SU-DHL-6 (cell line): ENCODE measurements at regions not wholly inside any gene's neighbourhood (a gene's known extent, or its start where the extent isn't known, plus 50 kb on each side); places are given as distances from the start of the nearest gene placed in this dataset.
A peak's percentile ranks its signal among the peaks of the same experiment; 100 is the strongest.

Source experiments
- H2AFZ ChIP-seq: fragments of 200-600 bp; sonication (generic); 2 replicates; pipeline ENCODE4 v1.6.1; 2014; ENCODE audit warnings: low read depth, mild to moderate bottlenecking, moderate library complexity, mixed read lengths, antibody characterized with exemption, low read length; ENCODE audit not compliant: severe bottlenecking
- H3F3A ChIP-seq: fragments of 200-600 bp; shearing (Covaris generic); 2 replicates; pipeline ENCODE4 v1.6.0; 2016; ENCODE audit warnings: antibody characterized with exemption, mild to moderate bottlenecking; ENCODE audit not compliant: insufficient read depth
- H3K27ac ChIP-seq: fragments of 200-600 bp; sonication (generic); 2 replicates; pipeline ENCODE4 v1.5.1; 2016; ENCODE audit warnings: low read depth, mild to moderate bottlenecking, low read length, moderate library complexity, mixed read lengths
- H3K27me3 ChIP-seq: fragments of 200-600 bp; sonication (generic), shearing (Covaris generic); 2 replicates; pipeline ENCODE4 v1.6.0; 2014; ENCODE audit warnings: mild to moderate bottlenecking, low read length
- H3K36me3 ChIP-seq: fragments of 200-600 bp; sonication (generic); 2 replicates; pipeline ENCODE4 v1.6.1; 2014; ENCODE audit warnings: mild to moderate bottlenecking, low read length, mixed read lengths
- H3K4me2 ChIP-seq: fragments of 300-600, 200-600 bp; shearing (Covaris generic), sonication (generic); 2 replicates; pipeline ENCODE4 v1.6.0; 2014; ENCODE audit warnings: low read length, low read depth, mild to moderate bottlenecking; ENCODE audit not compliant: poor library complexity, severe bottlenecking
- H3K4me3 ChIP-seq: fragments of 200-600 bp; sonication (generic); 2 replicates; pipeline ENCODE4 v1.5.1; 2014; ENCODE audit warnings: antibody characterized with exemption, low read length, mild to moderate bottlenecking, mixed read lengths; ENCODE audit not compliant: insufficient read depth, poor library complexity, severe bottlenecking
- H3K79me2 ChIP-seq: fragments of 200-600 bp; sonication (generic); 2 replicates; pipeline ENCODE4 v1.6.1; 2014; ENCODE audit warnings: mild to moderate bottlenecking, low read length, moderate library complexity; ENCODE audit not compliant: insufficient read depth
- H3K9ac ChIP-seq: fragments of 200-600 bp; sonication (generic); 2 replicates; pipeline ENCODE4 v1.7.0; 2014; ENCODE audit warnings: mild to moderate bottlenecking, low read length
- H3K9me2 ChIP-seq: fragments of 200-600 bp; sonication (generic); replicated peaks from 2 replicates; pipeline ENCODE4 v1.6.1; 2014; ENCODE audit warnings: low read length; ENCODE audit not compliant: insufficient read depth
- H3K9me3 ChIP-seq: fragments of 200-600 bp; sonication (generic); 2 replicates; pipeline ENCODE4 v1.6.1; 2014; ENCODE audit warnings: low read length, mixed read lengths; ENCODE audit not compliant: insufficient read depth
- H4K20me1 ChIP-seq: fragments of 200-600 bp; sonication (generic); 2 replicates; pipeline ENCODE4 v1.6.1; 2014; ENCODE audit warnings: low read depth, mild to moderate bottlenecking, antibody characterized with exemption, low read length, moderate library complexity, mixed read lengths
- CTCF ChIP-seq: fragments of 200-600 bp; sonication (generic); IDR thresholded peaks from one replicate; pipeline ENCODE4 v1.5.1; 2017; ENCODE audit warnings: antibody characterized with exemption, mild to moderate bottlenecking, low read length, moderate library complexity; ENCODE audit not compliant: insufficient read depth, poor library complexity, severe bottlenecking
- EZH2phosphoT487 ChIP-seq: fragments of 200-600 bp; sonication (generic), shearing (Covaris generic); conservative IDR thresholded peaks from 2 replicates; pipeline ENCODE4 v1.6.1; 2018; ENCODE audit warnings: mild to moderate bottlenecking, antibody characterized with exemption, low read length, moderate library complexity, mixed read lengths

- no peak for TF ChIP-seq CTCF
- TF ChIP-seq EZH2phosphoT487, result no peak
- Histone ChIP-seq H3K27ac (no peak overlapping the region), H3K27me3 (no peaks in the 10 kb centered on the region), H3K4me2 (no peak overlapping the region), H3F3A (no peaks in the 10 kb centered on the region), H3K36me3 (no peaks in the 10 kb centered on the region), H3K9me2 (no peaks in the 10 kb centered on the region), H3K79me2 (no peaks in the 10 kb centered on the region), H3K4me3 (no peak overlapping the region), H2AFZ (peak overlapping the region; percentile 16), H3K9me3 (no peaks in the 10 kb centered on the region), H4K20me1 (no peaks in the 10 kb centered on the region), H3K9ac (no peak overlapping the region)
Observed at GRCh38 chr2:181352158-181352557, 105.0 kb upstream of the ITGA4 start.

DNA sequence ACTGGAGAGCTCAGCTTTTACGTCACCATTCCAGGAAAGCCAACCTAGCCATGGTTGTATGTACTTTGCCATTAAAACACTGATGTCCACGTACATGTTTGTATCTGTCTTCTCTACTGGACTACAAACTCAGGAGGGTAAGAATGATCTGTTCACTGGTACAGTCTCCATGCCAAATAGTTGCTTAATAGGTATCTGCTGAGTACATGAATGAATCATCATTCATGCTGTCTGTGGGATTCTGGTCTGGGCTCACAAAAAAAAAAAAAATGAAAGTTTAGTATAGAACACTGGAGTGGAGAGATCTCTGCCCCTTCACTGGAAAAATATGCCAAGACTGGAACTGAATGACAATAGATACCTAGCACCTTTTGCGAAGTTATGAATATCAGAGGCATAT is 102.6 kb upstream of the ITGA4 start:
- no peaks in the 10 kb centered on the region for H3K79me2 ChIP-seq
- H2AFZ ChIP-seq, result no peak overlapping the region
- no peaks in the 10 kb centered on the region for H3K27me3 ChIP-seq
- H3K9me3 ChIP-seq, result no peaks in the 10 kb centered on the region
- H3K4me3 ChIP-seq, result no peak overlapping the region
- no peak overlapping the region for H3K27ac ChIP-seq
- H4K20me1 ChIP-seq, result no peaks in the 10 kb centered on the region
- H3K9me2 ChIP-seq, result no peaks in the 10 kb centered on the region
- TF ChIP-seq EZH2phosphoT487, result no peak
- TF ChIP-seq CTCF, result no peak
- H3K36me3 ChIP-seq, result no peaks in the 10 kb centered on the region
- no peak overlapping the region for H3K4me2 ChIP-seq
- no peak overlapping the region for H3K9ac ChIP-seq
- no peaks in the 10 kb centered on the region for H3F3A ChIP-seq

- H3K9me3 ChIP-seq, result no peaks in the 10 kb centered on the region
- H3K9me2 ChIP-seq, result no peaks in the 10 kb centered on the region
- no peak overlapping the region for H3K4me2 ChIP-seq
Observed at GRCh38 chr2:181356526-181357130, 100.6 kb upstream of the ITGA4 start.

More at GRCh38 chr2:181356526-181357130, 100.6 kb upstream of the ITGA4 start:
- H3K27me3 ChIP-seq, result no peaks in the 10 kb centered on the region
- H2AFZ ChIP-seq, result no peak overlapping the region
- TF ChIP-seq CTCF (no peak), EZH2phosphoT487 (no peak)
- no peaks in the 10 kb centered on the region for H3F3A ChIP-seq
- H3K79me2 ChIP-seq, result no peaks in the 10 kb centered on the region
- no peaks in the 10 kb centered on the region for H4K20me1 ChIP-seq
- H3K4me3 ChIP-seq, result no peak overlapping the region
- H3K27ac ChIP-seq, result no peak overlapping the region
- H3K9ac ChIP-seq, result no peak overlapping the region
- H3K36me3 ChIP-seq, result no peaks in the 10 kb centered on the region
